ENCODE measurements at regions not wholly inside any gene's neighbourhood (a gene's known extent, or its start where the extent isn't known, plus 50 kb on each side); places are given as distances from the start of the nearest gene placed in this dataset.
"Not testable (repeated sequence)": the region's sequence is repeated elsewhere in the genome, so short reads cannot be mapped to it uniquely, and the experiment has no call there.

- Histone ChIP-seq H3K9me3 (ENCODE audit: control insufficient read depth in 2 of 2, insufficient read depth in 1 of 2, low read length in 1 of 2) (peaks cover 3 to 15% of the 10 kb centered on the region in 2 donors), H3K4me3 (ENCODE audit: low read length in 2 of 2) (no peak overlapping the region), H3K4me1 (ENCODE audit: control insufficient read depth in 2 of 2, insufficient read depth in 2 of 2, low read length in 2 of 2) (no peaks in the 10 kb centered on the region), H3K27me3 (ENCODE audit: control insufficient read depth in 2 of 2, insufficient read depth in 1 of 2, low read length in 1 of 2) (no peaks in the 10 kb centered on the region), H3K27ac (ENCODE audit: low read depth in 1 of 2, low read length in 1 of 2) (no peak overlapping the region), H3K36me3 (ENCODE audit: control insufficient read depth in 2 of 2, insufficient read depth in 2 of 2, low read length in 1 of 2) (no peaks in the 10 kb centered on the region)
- 82% methylated on average over 13 of the region's 13 CpGs for WGBS
- no peak for DNase-seq (ENCODE audit: low read depth in 6 of 9, low spot score in 9 of 9)
Observed at GRCh38 chr1:238745069-238745468, 641.3 kb upstream of the CHRM3 start.

GRCh38 chr1:238738892-238739291 is 647.5 kb upstream of the CHRM3 start:
- Histone ChIP-seq H3K27me3 (ENCODE audit: control insufficient read depth in 2 of 2, insufficient read depth in 1 of 2, low read length in 1 of 2) (no peaks in the 10 kb centered on the region), H3K9me3 (ENCODE audit: control insufficient read depth in 2 of 2, insufficient read depth in 1 of 2, low read length in 1 of 2) (no peaks in the 10 kb centered on the region), H3K27ac (ENCODE audit: low read depth in 1 of 2, low read length in 1 of 2) (no peak overlapping the region), H3K4me1 (ENCODE audit: control insufficient read depth in 2 of 2, insufficient read depth in 2 of 2, low read length in 2 of 2) (no peaks in the 10 kb centered on the region), H3K36me3 (ENCODE audit: control insufficient read depth in 2 of 2, insufficient read depth in 2 of 2, low read length in 1 of 2) (no peaks in the 10 kb centered on the region), H3K4me3 (ENCODE audit: low read length in 2 of 2) (no peak overlapping the region)
- DNase-seq (ENCODE audit: low read depth in 6 of 9, low spot score in 9 of 9): no peak
- 78% methylated on average over 2 of the region's 2 CpGs for WGBS

GRCh38 chr1:238727670-238728069 is 658.7 kb upstream of the CHRM3 start:
- no peaks in the 10 kb centered on the region for H3K9me3 ChIP-seq (ENCODE audit: control insufficient read depth in 2 of 2, insufficient read depth in 1 of 2, low read length in 1 of 2)
- no peaks in the 10 kb centered on the region for H3K27me3 ChIP-seq (ENCODE audit: control insufficient read depth in 2 of 2, insufficient read depth in 1 of 2, low read length in 1 of 2)
- H3K4me3 ChIP-seq (ENCODE audit: low read length in 2 of 2): no peak overlapping the region
- no peak for DNase-seq (ENCODE audit: low read depth in 6 of 9, low spot score in 9 of 9)
- no peaks in the 10 kb centered on the region for H3K36me3 ChIP-seq (ENCODE audit: control insufficient read depth in 2 of 2, insufficient read depth in 2 of 2, low read length in 1 of 2)
- H3K4me1 ChIP-seq (ENCODE audit: control insufficient read depth in 2 of 2, insufficient read depth in 2 of 2, low read length in 2 of 2): no peaks in the 10 kb centered on the region
- no peak overlapping the region for H3K27ac ChIP-seq (ENCODE audit: low read depth in 1 of 2, low read length in 1 of 2)

DNA sequence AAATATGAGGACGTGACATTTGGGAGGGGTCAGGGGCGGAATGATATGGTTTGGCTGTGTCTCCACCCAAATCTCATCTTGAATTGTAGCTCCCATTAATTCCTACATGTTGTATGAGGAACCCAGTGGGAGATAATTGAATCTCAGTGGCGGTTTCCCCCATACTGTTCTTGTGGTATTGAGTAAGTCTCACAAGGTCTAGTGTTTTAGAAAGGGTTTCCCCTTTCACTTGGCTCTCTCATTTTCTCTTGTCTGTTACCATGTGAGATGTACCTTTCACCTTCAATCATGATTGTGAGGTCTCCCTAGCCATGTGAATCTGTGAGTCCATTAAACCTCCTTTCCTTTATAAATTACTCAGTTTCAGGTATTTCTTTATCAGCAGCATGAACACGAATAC is 663.6 kb upstream of the CHRM3 start:
- WGBS: 87% methylated on average over 4 of the region's 4 CpGs
- H3K4me3 ChIP-seq (ENCODE audit: low read length in 2 of 2): no peak overlapping the region
- no peak for DNase-seq (ENCODE audit: low read depth in 6 of 9, low spot score in 9 of 9)
- peaks cover 0 to 3% of the 10 kb centered on the region in 2 donors for H3K9me3 ChIP-seq (ENCODE audit: control insufficient read depth in 2 of 2, insufficient read depth in 1 of 2, low read length in 1 of 2)
- no peaks in the 10 kb centered on the region for H3K4me1 ChIP-seq (ENCODE audit: control insufficient read depth in 2 of 2, insufficient read depth in 2 of 2, low read length in 2 of 2)
- no peak overlapping the region for H3K27ac ChIP-seq (ENCODE audit: low read depth in 1 of 2, low read length in 1 of 2)
- H3K36me3 ChIP-seq (ENCODE audit: control insufficient read depth in 2 of 2, insufficient read depth in 2 of 2, low read length in 1 of 2): no peaks in the 10 kb centered on the region
- no peaks in the 10 kb centered on the region for H3K27me3 ChIP-seq (ENCODE audit: control insufficient read depth in 2 of 2, insufficient read depth in 1 of 2, low read length in 1 of 2)

GRCh38 chr1:238710697-238711096 is 675.7 kb upstream of the CHRM3 start:
- WGBS: 88% methylated on average over 2 of the region's 2 CpGs
- H3K27me3 ChIP-seq (ENCODE audit: control insufficient read depth in 2 of 2, insufficient read depth in 1 of 2, low read length in 1 of 2): no peaks in the 10 kb centered on the region
- no peak overlapping the region for H3K4me3 ChIP-seq (ENCODE audit: low read length in 2 of 2)
- no peaks in the 10 kb centered on the region for H3K4me1 ChIP-seq (ENCODE audit: control insufficient read depth in 2 of 2, insufficient read depth in 2 of 2, low read length in 2 of 2)
- no peak for DNase-seq (ENCODE audit: low read depth in 6 of 9, low spot score in 9 of 9)
- peaks cover 0 to 1% of the 10 kb centered on the region in 2 donors for H3K9me3 ChIP-seq (ENCODE audit: control insufficient read depth in 2 of 2, insufficient read depth in 1 of 2, low read length in 1 of 2)
- no peaks in the 10 kb centered on the region for H3K36me3 ChIP-seq (ENCODE audit: control insufficient read depth in 2 of 2, insufficient read depth in 2 of 2, low read length in 1 of 2)
- no peak overlapping the region for H3K27ac ChIP-seq (ENCODE audit: low read depth in 1 of 2, low read length in 1 of 2)

GRCh38 chr1:238701024-238701423 is 685.3 kb upstream of the CHRM3 start:
- Histone ChIP-seq H3K27me3 (ENCODE audit: control insufficient read depth in 2 of 2, insufficient read depth in 1 of 2, low read length in 1 of 2) (no peaks in the 10 kb centered on the region), H3K9me3 (ENCODE audit: control insufficient read depth in 2 of 2, insufficient read depth in 1 of 2, low read length in 1 of 2) (no peaks in the 10 kb centered on the region), H3K36me3 (ENCODE audit: control insufficient read depth in 2 of 2, insufficient read depth in 2 of 2, low read length in 1 of 2) (no peaks in the 10 kb centered on the region), H3K4me1 (ENCODE audit: control insufficient read depth in 2 of 2, insufficient read depth in 2 of 2, low read length in 2 of 2) (no peaks in the 10 kb centered on the region), H3K4me3 (ENCODE audit: low read length in 2 of 2) (no peak overlapping the region), H3K27ac (ENCODE audit: low read depth in 1 of 2, low read length in 1 of 2) (no peak overlapping the region)
- WGBS: 96% methylated on average over 5 of the region's 5 CpGs
- no peak for DNase-seq (ENCODE audit: low read depth in 6 of 9, low spot score in 9 of 9)

- no peaks in the 10 kb centered on the region for H3K27me3 ChIP-seq (ENCODE audit: control insufficient read depth in 2 of 2, insufficient read depth in 1 of 2, low read length in 1 of 2)
- DNase-seq (ENCODE audit: low read depth in 6 of 9, low spot score in 9 of 9): no peak
Observed at GRCh38 chr1:238690415-238690814, 696.0 kb upstream of the CHRM3 start.

GRCh38 chr1:238684576-238684975 is 701.8 kb upstream of the CHRM3 start:
- 96% methylated on average over 27 of the region's 27 CpGs for WGBS
- not testable (repeated sequence) for H3K27ac ChIP-seq (ENCODE audit: low read depth in 1 of 2, low read length in 1 of 2)

More at GRCh38 chr1:238690415-238690814, 696.0 kb upstream of the CHRM3 start:
- no peak overlapping the region for H3K27ac ChIP-seq (ENCODE audit: low read depth in 1 of 2, low read length in 1 of 2)
- H3K36me3 ChIP-seq (ENCODE audit: control insufficient read depth in 2 of 2, insufficient read depth in 2 of 2, low read length in 1 of 2): no peaks in the 10 kb centered on the region
- H3K4me3 ChIP-seq (ENCODE audit: low read length in 2 of 2): no peak overlapping the region
- H3K4me1 ChIP-seq (ENCODE audit: control insufficient read depth in 2 of 2, insufficient read depth in 2 of 2, low read length in 2 of 2): no peaks in the 10 kb centered on the region
- H3K9me3 ChIP-seq (ENCODE audit: control insufficient read depth in 2 of 2, insufficient read depth in 1 of 2, low read length in 1 of 2): no peaks in the 10 kb centered on the region

DNA sequence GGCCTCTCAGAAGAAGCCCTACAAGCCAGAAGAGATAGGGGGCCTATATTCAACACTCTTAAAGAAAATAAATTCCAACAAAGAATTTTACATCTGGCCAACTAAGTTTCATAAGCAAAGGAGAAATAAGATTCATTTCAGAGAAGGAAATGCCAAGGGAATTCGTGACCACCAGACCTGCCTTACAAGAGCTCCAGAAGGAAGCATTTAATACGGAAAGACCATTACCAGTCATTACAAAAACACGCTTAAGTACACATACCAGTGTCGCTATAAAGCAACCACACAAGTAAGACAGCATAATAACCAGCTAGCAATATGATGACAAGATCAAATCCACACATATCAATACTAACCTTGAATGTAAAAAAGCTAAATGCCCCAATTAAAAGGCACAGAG is 704.9 kb upstream of the CHRM3 start:
- Histone ChIP-seq H3K27ac (ENCODE audit: low read depth in 1 of 2, low read length in 1 of 2) (no peak overlapping the region), H3K36me3 (ENCODE audit: control insufficient read depth in 2 of 2, insufficient read depth in 2 of 2, low read length in 1 of 2) (no peaks in the 10 kb centered on the region), H3K4me3 (ENCODE audit: low read length in 2 of 2) (no peak overlapping the region), H3K27me3 (ENCODE audit: control insufficient read depth in 2 of 2, insufficient read depth in 1 of 2, low read length in 1 of 2) (no peaks in the 10 kb centered on the region), H3K9me3 (ENCODE audit: control insufficient read depth in 2 of 2, insufficient read depth in 1 of 2, low read length in 1 of 2) (no peaks in the 10 kb centered on the region), H3K4me1 (ENCODE audit: control insufficient read depth in 2 of 2, insufficient read depth in 2 of 2, low read length in 2 of 2) (no peaks in the 10 kb centered on the region)
- WGBS: 92% methylated on average over 4 of the region's 4 CpGs
- DNase-seq (ENCODE audit: low read depth in 6 of 9, low spot score in 9 of 9): no peak

More at GRCh38 chr1:238684576-238684975, 701.8 kb upstream of the CHRM3 start:
- H3K36me3 ChIP-seq (ENCODE audit: control insufficient read depth in 2 of 2, insufficient read depth in 2 of 2, low read length in 1 of 2); H3K4me1 ChIP-seq (ENCODE audit: control insufficient read depth in 2 of 2, insufficient read depth in 2 of 2, low read length in 2 of 2); H3K9me3 ChIP-seq (ENCODE audit: control insufficient read depth in 2 of 2, insufficient read depth in 1 of 2, low read length in 1 of 2); DNase-seq (ENCODE audit: low read depth in 6 of 9, low spot score in 9 of 9); H3K27me3 ChIP-seq (ENCODE audit: control insufficient read depth in 2 of 2, insufficient read depth in 1 of 2, low read length in 1 of 2); H3K4me3 ChIP-seq (ENCODE audit: low read length in 2 of 2): not testable (repeated sequence)

DNA sequence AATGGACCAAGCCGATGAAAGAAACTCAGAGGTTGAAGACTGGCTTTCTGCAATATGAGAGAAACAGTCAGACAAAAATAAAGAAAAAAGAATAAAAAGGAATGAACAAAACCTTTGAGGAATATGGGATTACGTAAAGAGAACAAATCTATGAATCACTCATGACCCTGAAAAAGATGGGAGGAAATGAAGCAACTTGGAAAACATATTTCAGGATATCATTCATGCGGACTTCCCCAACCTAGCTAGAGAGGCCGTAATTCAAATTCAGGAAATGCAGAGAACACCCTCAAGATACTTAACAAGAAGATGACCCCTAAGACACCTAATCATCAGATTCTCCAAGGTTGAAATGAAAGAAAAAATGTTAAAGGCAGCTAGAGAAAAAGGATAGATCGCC is 705.3 kb upstream of the CHRM3 start:
- WGBS: 94% methylated on average over 5 of the region's 5 CpGs
- Histone ChIP-seq H3K36me3 (ENCODE audit: control insufficient read depth in 2 of 2, insufficient read depth in 2 of 2, low read length in 1 of 2) (no peaks in the 10 kb centered on the region), H3K4me3 (ENCODE audit: low read length in 2 of 2) (no peak overlapping the region), H3K27ac (ENCODE audit: low read depth in 1 of 2, low read length in 1 of 2) (no peak overlapping the region), H3K4me1 (ENCODE audit: control insufficient read depth in 2 of 2, insufficient read depth in 2 of 2, low read length in 2 of 2) (no peaks in the 10 kb centered on the region), H3K9me3 (ENCODE audit: control insufficient read depth in 2 of 2, insufficient read depth in 1 of 2, low read length in 1 of 2) (no peaks in the 10 kb centered on the region), H3K27me3 (ENCODE audit: control insufficient read depth in 2 of 2, insufficient read depth in 1 of 2, low read length in 1 of 2) (no peaks in the 10 kb centered on the region)
- no peak for DNase-seq (ENCODE audit: low read depth in 6 of 9, low spot score in 9 of 9)

All from thymus (tissue), 11 donors.